Gastroesophageal sphincter (tissue), 4 donors: ENCODE measurements at regions not wholly inside any gene's neighbourhood (a gene's known extent, or its start where the extent isn't known, plus 50 kb on each side); places are given as distances from the start of the nearest gene placed in this dataset.
A peak's percentile ranks its signal among the peaks of the same experiment; 100 is the strongest.
"Not testable (repeated sequence)": the region's sequence is repeated elsewhere in the genome, so short reads cannot be mapped to it uniquely, and the experiment has no call there.

ENCODE experiments used
- ATAC-seq: fragments of 150-250 bp; one replicate; pipeline ENCODE4 v1.9.1; 2016; ENCODE audit warnings: mild to moderate bottlenecking, moderate library complexity
- H3K27ac ChIP-seq, 4 donors: fragments of 200-600 bp; sonication (generic) in 3 of 4; 1 replicate in 3 of 4; 2 replicates in 1 of 4; pipeline ENCODE4 v1.5.1; 2016 to 2019
- H3K27me3 ChIP-seq: fragments of 200-600 bp; sonication (generic); one replicate; pipeline ENCODE4 v1.5.1; 2019
- H3K36me3 ChIP-seq, 2 donors: fragments of 200-600 bp; sonication (generic); one replicate each; pipeline ENCODE4 v1.5.1; 2019; ENCODE audit warnings: control low read depth in 1 of 2
- H3K4me1 ChIP-seq, 3 donors: fragments of 200-600 bp; sonication (generic); 1 replicate in 2 of 3; 2 replicates in 1 of 3; pipeline ENCODE4 v1.5.1; 2016 to 2019; ENCODE audit warnings: control low read depth in 2 of 3
- H3K4me3 ChIP-seq, 2 donors: fragments of 200-600 bp; sonication (generic); one replicate each; pipeline ENCODE4 v1.5.1; 2019; ENCODE audit warnings: mild to moderate bottlenecking in 1 of 2, moderate library complexity in 1 of 2
- H3K9me3 ChIP-seq, 3 donors: fragments of 200-600 bp; sonication (generic); one replicate each; pipeline ENCODE4 v1.5.1; 2017 to 2019; ENCODE audit warnings: control low read depth in 2 of 3
- CTCF ChIP-seq, 4 experiments: fragments of 200-600 bp in 2 of 4; fragments of 450-650 bp in 2 of 4; sonication (generic) in 1 of 4; IDR thresholded peaks; one replicate each; pipeline ENCODE4 v1.5.1; 2017 to 2019; ENCODE audit warnings: antibody characterized with exemption in 4 of 4, mild to moderate bottlenecking in 2 of 4, moderate library complexity in 2 of 4
- EP300 ChIP-seq: sonication (generic); formaldehyde crosslinking; IDR thresholded peaks from one replicate; pipeline ENCODE4 v1.6.1; 2017; ENCODE audit warnings: antibody characterized with exemption, mild to moderate bottlenecking
- POLR2A ChIP-seq, 2 donors: fragments of 450-650 bp; IDR thresholded peaks; one replicate each; pipeline ENCODE4 v1.6.1; 2017; ENCODE audit warnings: antibody characterized with exemption in 2 of 2, mild to moderate bottlenecking in 2 of 2, moderate library complexity in 1 of 2
- POLR2AphosphoS5 ChIP-seq: sonication (generic); formaldehyde crosslinking; IDR thresholded peaks from one replicate; pipeline ENCODE4 v1.6.1; 2017; ENCODE audit warnings: antibody characterized with exemption
- WGBS, 2 donors: methylation state at CpG; one replicate each; pipeline ENCODE4 v1.1.5; 2018; ENCODE audit warnings: low coverage in 1 of 2; 5-methylcytosine and 5-hydroxymethylcytosine counted together

DNA sequence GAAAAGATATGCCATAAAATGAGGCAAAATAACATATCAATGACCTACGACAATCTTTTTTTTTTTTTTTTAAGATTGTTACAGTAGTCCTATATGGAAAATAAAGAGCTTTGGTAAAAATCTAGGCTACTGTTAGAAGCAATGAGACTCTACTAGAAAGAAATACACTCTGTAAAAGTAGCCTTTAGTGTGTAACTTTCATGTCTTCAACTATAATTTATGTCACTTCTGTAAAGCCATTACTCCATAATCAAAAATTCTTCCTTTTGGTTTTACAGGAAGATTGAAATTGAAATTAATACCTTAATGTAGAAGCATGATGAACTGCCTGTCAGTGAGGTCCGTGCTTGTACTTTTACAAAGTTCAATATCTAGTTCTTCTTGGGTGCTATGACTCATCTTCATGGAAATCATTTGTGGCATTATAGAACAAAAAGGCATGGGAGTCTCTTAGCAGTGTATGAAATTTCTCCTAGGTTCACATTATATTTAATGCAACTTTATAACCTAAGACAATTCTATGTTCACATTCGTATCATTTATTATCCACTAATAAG is 1393.1 kb downstream of the EFNA5 start:
- no peak for ATAC-seq
- Histone ChIP-seq H3K27me3 (no peaks in the 10 kb centered on the region), H3K36me3 (no peaks in the 10 kb centered on the region), H3K9me3 (peaks cover 0 to 8% (median 0%) of the 10 kb centered on the region in 3 donors), H3K4me1 (no peaks in the 10 kb centered on the region), H3K27ac (no peak overlapping the region), H3K4me3 (no peak overlapping the region)
- 81 to 92% methylated on average over 3 of the region's 3 CpGs for WGBS, 2 donors
- TF ChIP-seq POLR2AphosphoS5 (no peak), CTCF (IDR thresholded peaks at IDR 0.05) (no peak), EP300 (no peak), POLR2A (IDR thresholded peaks at IDR 0.05) (no peak)

- WGBS, 2 donors, result 51 to 70% methylated on average over 2 of the region's 2 CpGs
- H3K4me1 ChIP-seq, result no peaks in the 10 kb centered on the region
- no peaks in the 10 kb centered on the region for H3K36me3 ChIP-seq
- H3K9me3 ChIP-seq, result peaks cover 0 to 8% (median 0%) of the 10 kb centered on the region in 3 donors
- TF ChIP-seq CTCF (IDR thresholded peaks at IDR 0.05), result peak in 1 of 4 experiments; percentile 14
- no peak for TF ChIP-seq POLR2A (IDR thresholded peaks at IDR 0.05)
- no peak for TF ChIP-seq POLR2AphosphoS5
- no peak for TF ChIP-seq EP300
- H3K27ac ChIP-seq, result no peak overlapping the region
- no peaks in the 10 kb centered on the region for H3K27me3 ChIP-seq
- H3K4me3 ChIP-seq, result no peak overlapping the region
- no peak for ATAC-seq
Measured at GRCh38 chr5:106269252-106269843, 1401.4 kb downstream of the EFNA5 start.

- TF ChIP-seq CTCF (IDR thresholded peaks at IDR 0.05) (no peak), POLR2AphosphoS5 (no peak), EP300 (no peak), POLR2A (IDR thresholded peaks at IDR 0.05) (no peak)
- Histone ChIP-seq H3K27me3 (no peaks in the 10 kb centered on the region), H3K27ac (no peak overlapping the region), H3K4me3 (no peak overlapping the region), H3K4me1 (no peaks in the 10 kb centered on the region), H3K36me3 (no peaks in the 10 kb centered on the region), H3K9me3 (no peaks in the 10 kb centered on the region)
- ATAC-seq, result no peak
- WGBS, 2 donors, result 73 to 80% methylated on average over 3 of the region's 3 CpGs
Measured at GRCh38 chr5:106267256-106267655, 1403.5 kb downstream of the EFNA5 start.

- Histone ChIP-seq H3K36me3 (no peaks in the 10 kb centered on the region), H3K4me3 (no peak overlapping the region), H3K27me3 (no peaks in the 10 kb centered on the region), H3K4me1 (no peaks in the 10 kb centered on the region), H3K27ac (no peak overlapping the region), H3K9me3 (no peaks in the 10 kb centered on the region)
- no peak for TF ChIP-seq POLR2A (IDR thresholded peaks at IDR 0.05)
- no peak for TF ChIP-seq EP300
- TF ChIP-seq POLR2AphosphoS5, result no peak
- TF ChIP-seq CTCF (IDR thresholded peaks at IDR 0.05), result no peak
- ATAC-seq, result no peak
Measured at GRCh38 chr5:106262395-106262794, 1408.3 kb downstream of the EFNA5 start.

GRCh38 chr5:106259431-106260090 is 1411.2 kb downstream of the EFNA5 start:
- not testable (repeated sequence) for H3K36me3 ChIP-seq, H3K27ac ChIP-seq, H3K4me1 ChIP-seq, H3K27me3 ChIP-seq, H3K9me3 ChIP-seq, H3K4me3 ChIP-seq, ATAC-seq
- WGBS, 2 donors, result 76 to 100% methylated on average over 1 to 7 of the region's 11 CpGs
